Peyer's patch (tissue), 4 donors: ENCODE measurements at regions not wholly inside any gene's neighbourhood (a gene's known extent, or its start where the extent isn't known, plus 50 kb on each side); places are given as distances from the start of the nearest gene placed in this dataset.

ENCODE experiments used
- POLR2A ChIP-seq, 2 donors: fragments of 450-650 bp; IDR thresholded peaks; one replicate each; pipeline ENCODE4 v1.5.1; 2017; ENCODE audit warnings: antibody characterized with exemption in 2 of 2, mild to moderate bottlenecking in 2 of 2, moderate library complexity in 2 of 2
- TF ChIP-seq, protein P1 (sequence below), 6 experiments: fragments of 450-650 bp in 4 of 6; fragments of 200-600 bp in 2 of 6; sonication (generic) in 1 of 6; IDR thresholded peaks; one replicate each; pipeline ENCODE4 v1.5.1; 2017 to 2019; ENCODE audit warnings: antibody characterized with exemption in 6 of 6, mild to moderate bottlenecking in 3 of 6, moderate library complexity in 1 of 6

- TF ChIP-seq, protein P1, sequence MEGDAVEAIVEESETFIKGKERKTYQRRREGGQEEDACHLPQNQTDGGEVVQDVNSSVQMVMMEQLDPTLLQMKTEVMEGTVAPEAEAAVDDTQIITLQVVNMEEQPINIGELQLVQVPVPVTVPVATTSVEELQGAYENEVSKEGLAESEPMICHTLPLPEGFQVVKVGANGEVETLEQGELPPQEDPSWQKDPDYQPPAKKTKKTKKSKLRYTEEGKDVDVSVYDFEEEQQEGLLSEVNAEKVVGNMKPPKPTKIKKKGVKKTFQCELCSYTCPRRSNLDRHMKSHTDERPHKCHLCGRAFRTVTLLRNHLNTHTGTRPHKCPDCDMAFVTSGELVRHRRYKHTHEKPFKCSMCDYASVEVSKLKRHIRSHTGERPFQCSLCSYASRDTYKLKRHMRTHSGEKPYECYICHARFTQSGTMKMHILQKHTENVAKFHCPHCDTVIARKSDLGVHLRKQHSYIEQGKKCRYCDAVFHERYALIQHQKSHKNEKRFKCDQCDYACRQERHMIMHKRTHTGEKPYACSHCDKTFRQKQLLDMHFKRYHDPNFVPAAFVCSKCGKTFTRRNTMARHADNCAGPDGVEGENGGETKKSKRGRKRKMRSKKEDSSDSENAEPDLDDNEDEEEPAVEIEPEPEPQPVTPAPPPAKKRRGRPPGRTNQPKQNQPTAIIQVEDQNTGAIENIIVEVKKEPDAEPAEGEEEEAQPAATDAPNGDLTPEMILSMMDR (IDR thresholded peaks at IDR 0.05): no peak
- no peak for TF ChIP-seq POLR2A (IDR thresholded peaks at IDR 0.05)
Measured at GRCh38 chr10:58976254-58976653, 200.2 kb upstream of the PHYHIPL start.
